Right cardiac atrium (tissue), 5 donors: ENCODE measurements at regions not wholly inside any gene's neighbourhood (a gene's known extent, or its start where the extent isn't known, plus 50 kb on each side); places are given as distances from the start of the nearest gene placed in this dataset.
A peak's percentile ranks its signal among the peaks of the same experiment; 100 is the strongest.

Experiments used
- ATAC-seq, 2 donors: fragments of 200-7000 bp; cut with Tn5 transposase; one replicate each; pipeline versions ENCODE4 v1.8.0 to v1.9.1; 2020; ENCODE audit warnings: moderate library complexity in 2 of 2, mild to moderate bottlenecking in 1 of 2
- DNase-seq, 3 donors: peaks; one replicate each; pipeline ENCODE4 v3.0.0-alpha.2; 2020
- H3K27ac ChIP-seq: one replicate; pipeline ENCODE4 v1.5.1; 2013; ENCODE audit warnings: mild to moderate bottlenecking, low read length, control low read depth, moderate library complexity
- H3K27me3 ChIP-seq: one replicate; pipeline ENCODE4 v1.6.1; 2013; ENCODE audit not compliant: control insufficient read depth, insufficient read depth
- H3K4me1 ChIP-seq: one replicate; pipeline ENCODE4 v1.6.1; 2013; ENCODE audit warnings: low read length; ENCODE audit not compliant: control insufficient read depth, insufficient read depth
- H3K4me3 ChIP-seq: one replicate; pipeline ENCODE4 v1.5.1; 2013; ENCODE audit warnings: low read length, control low read depth
- H3K9me3 ChIP-seq: one replicate; pipeline ENCODE4 v1.6.1; 2013; ENCODE audit warnings: low read length; ENCODE audit not compliant: control insufficient read depth
- WGBS: extraction: QIAGEN DNeasy Blood & Tissue Kit; methylation state at CpG from one replicate; pipeline ENCODE4 v1.1.7; 2013; 5-methylcytosine and 5-hydroxymethylcytosine counted together
- intact Hi-C, 4 donors: fragments of 100-400 bp; cut with DNase I; formaldehyde crosslinking; loops; one replicate each; pipeline versions ENCODE4 v1.11.0 to v1.14.0; 2022 to 2023
- donor health status: healthy with polysubstance abuse.
- donor health status: DM: no; HTN: yes; CAD: no.
- donor health status: DM: no; HTN: no; CAD: no.
- donor health status: DM: no; HTN: yes; CAD: no; lungs with severe emphysema.
- donor health status: DM: yes; HTN: yes; CAD: no.

DNA sequence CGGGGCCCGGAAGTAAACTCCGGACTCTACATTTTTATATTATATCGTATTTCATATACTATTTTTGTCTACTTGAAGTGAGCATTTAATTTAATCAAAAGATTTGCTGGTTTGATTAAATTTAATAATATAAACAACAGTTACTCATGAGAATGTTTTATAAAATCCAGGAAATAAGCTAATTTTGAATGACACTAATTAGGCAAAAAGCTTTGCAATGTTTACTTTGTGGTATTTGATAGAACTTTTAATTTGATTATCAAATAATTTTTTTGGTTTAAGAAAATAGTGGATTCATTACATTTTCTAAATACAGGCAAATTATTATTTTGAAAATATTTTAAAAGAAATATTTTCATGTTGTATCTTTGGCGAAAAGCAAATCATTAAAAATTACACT is 900.4 kb upstream of the CDH2 start:
- ATAC-seq (no peak), DNase-seq (no peak)
- H3K9me3 ChIP-seq: no peaks in the 10 kb centered on the region
- H3K27me3 ChIP-seq: no peaks in the 10 kb centered on the region
- intact Hi-C loops: no loop called here
- peaks cover 3% of the 10 kb centered on the region for H3K4me1 ChIP-seq
- no peak overlapping the region for H3K27ac ChIP-seq
- 95% methylated on average over 5 of the region's 5 CpGs for WGBS
- no peak overlapping the region for H3K4me3 ChIP-seq

DNA sequence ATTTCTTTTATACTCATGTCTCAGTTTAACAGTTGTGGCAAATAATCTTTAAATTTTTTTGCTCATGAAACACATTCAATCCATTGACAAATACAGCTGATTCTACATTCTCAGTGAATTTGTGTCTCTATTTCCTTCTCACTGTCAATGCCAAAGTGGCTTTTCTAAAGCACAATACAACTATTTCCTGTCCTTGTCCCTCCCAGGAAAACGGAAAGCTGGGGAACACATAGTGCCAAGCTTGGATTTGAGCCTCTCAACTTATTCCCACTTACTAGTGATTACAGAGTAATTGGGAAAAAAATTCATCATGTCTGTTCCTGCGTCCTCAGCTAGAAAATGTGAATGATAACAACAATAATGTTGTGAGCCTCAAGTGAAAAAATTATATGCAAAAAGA is 899.7 kb upstream of the CDH2 start:
- WGBS: 32% methylated on average over 2 of the region's 2 CpGs
- no peaks in the 10 kb centered on the region for H3K9me3 ChIP-seq
- H3K27ac ChIP-seq: no peak overlapping the region
- peak in 1 of 2 donors; percentile 59 for ATAC-seq
- H3K4me1 ChIP-seq: peaks cover 3% of the 10 kb centered on the region
- no peaks in the 10 kb centered on the region for H3K27me3 ChIP-seq
- no peak overlapping the region for H3K4me3 ChIP-seq
- intact Hi-C loops: no loop called here
- DNase-seq: no peak

DNA sequence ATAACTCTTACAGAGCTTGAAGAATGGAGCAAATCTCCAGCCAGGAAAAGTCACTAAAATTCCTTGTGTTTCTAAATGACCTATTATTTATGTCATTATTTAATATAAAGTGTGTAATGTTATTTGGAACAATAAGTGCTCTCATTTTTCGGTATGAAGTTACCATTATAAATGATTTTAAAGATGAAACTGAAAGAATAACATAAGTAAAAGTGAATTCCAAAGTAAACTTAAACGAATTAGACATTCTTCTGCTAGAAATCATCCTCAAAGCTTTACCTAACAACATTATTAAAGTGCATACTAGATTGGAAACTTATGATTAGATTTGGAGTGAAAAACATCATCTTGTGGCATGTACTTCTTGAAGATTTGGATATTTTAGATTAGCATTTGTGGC is 897.2 kb upstream of the CDH2 start:
- peaks cover 3% of the 10 kb centered on the region for H3K4me1 ChIP-seq
- intact Hi-C loops: no loop called here
- ATAC-seq (no peak), DNase-seq (no peak)
- no peak overlapping the region for H3K27ac ChIP-seq
- H3K4me3 ChIP-seq: no peak overlapping the region
- no peaks in the 10 kb centered on the region for H3K9me3 ChIP-seq
- 80% methylated on average over 2 of the region's 2 CpGs for WGBS
- no peaks in the 10 kb centered on the region for H3K27me3 ChIP-seq

DNA sequence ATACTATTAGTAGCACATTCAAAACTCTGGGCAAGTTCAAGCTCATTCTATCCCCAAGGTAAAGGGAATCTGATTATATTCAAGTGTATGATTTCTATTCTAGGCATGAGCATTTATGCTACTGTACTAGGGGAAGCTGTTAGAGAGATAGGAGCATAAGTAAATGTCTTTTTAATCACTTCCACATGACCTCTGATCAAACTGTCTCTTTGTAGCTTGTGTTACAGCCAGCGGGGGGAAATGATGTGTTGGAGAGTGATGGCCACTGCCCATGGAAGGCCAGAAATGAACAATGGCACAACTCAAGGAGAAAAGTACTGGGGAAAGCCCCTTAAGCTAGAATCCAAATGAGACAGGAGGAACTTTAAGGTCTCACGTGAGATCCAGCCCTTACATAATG is 894.9 kb upstream of the CDH2 start:
- no peaks in the 10 kb centered on the region for H3K9me3 ChIP-seq
- DNase-seq (no peak), ATAC-seq (no peak)
- H3K27me3 ChIP-seq: no peaks in the 10 kb centered on the region
- no peaks in the 10 kb centered on the region for H3K4me1 ChIP-seq
- H3K27ac ChIP-seq: no peak overlapping the region
- intact Hi-C loops: no loop called here
- 54% methylated on average over 2 of the region's 2 CpGs for WGBS
- H3K4me3 ChIP-seq: no peak overlapping the region

DNA sequence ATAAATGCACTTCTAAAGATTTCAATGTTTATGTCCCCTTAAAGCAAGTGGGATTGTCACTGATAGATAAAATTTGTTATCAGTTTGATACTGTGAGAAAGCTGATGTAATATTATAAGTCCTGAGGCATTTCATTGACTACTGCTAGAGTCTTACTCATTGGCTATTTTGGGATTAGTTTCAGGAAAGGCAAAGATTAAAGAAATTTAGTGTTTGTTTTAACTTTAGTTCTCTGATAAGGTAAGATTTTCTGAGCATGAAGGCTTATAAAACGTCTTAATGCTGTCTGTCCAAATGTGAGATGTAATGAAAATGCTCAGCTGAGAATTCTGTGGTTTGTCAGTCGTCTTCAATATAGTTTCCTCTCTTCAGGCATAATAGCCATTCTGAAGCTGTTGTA is 886.4 kb upstream of the CDH2 start:
- H3K9me3 ChIP-seq: no peaks in the 10 kb centered on the region
- intact Hi-C loops: no loop called here
- H3K27me3 ChIP-seq: no peaks in the 10 kb centered on the region
- no peak overlapping the region for H3K4me3 ChIP-seq
- no peak overlapping the region for H3K27ac ChIP-seq
- H3K4me1 ChIP-seq: no peaks in the 10 kb centered on the region
- WGBS: 29% methylated on average over 2 of the region's 2 CpGs
- ATAC-seq (no peak), DNase-seq (no peak)

DNA sequence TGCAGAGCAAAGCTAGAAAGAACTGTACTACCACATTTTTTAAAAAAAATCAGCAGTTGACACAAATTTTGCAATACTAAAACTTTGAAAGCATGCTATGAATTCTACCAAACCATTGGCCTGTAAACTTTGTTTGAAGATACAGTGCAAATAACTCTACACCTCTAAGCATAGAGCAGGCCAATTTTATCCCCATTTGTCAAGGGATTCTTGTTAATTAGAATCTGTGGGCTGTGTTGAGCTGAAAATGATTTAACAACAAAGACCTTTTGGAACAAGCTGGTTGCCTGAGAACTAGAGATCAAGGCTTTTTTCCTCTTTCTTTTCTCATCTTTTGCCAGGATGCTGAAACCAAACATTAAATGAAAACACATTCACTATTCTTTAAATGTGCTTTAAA is 886.0 kb upstream of the CDH2 start:
- Histone ChIP-seq H3K9me3 (no peaks in the 10 kb centered on the region), H3K4me1 (no peaks in the 10 kb centered on the region), H3K27ac (no peak overlapping the region), H3K27me3 (no peaks in the 10 kb centered on the region), H3K4me3 (no peak overlapping the region)
- no peak for DNase-seq
- ATAC-seq: no peak
- intact Hi-C loops: no loop called here

DNA sequence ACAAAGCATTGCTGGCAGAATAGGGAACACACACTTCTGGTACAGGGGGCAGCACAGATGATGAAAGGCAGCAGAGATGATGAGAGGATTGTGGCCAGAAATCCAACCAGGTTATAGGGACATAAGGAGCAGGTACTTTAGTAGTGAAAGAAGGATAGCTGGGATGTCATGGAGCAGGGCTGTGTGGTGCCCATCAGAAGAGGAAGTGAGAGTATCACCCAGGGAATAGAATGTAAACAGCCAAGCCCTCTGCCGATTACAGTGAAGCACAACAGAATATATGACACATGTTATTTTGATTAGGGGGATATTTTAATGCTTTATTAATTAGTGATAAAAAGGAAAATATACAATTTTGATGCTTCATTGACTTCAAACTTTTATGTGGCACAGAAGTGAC is 883.4 kb upstream of the CDH2 start:
- no peak overlapping the region for H3K27ac ChIP-seq
- intact Hi-C loops: no loop called here
- H3K4me3 ChIP-seq: no peak overlapping the region
- no peaks in the 10 kb centered on the region for H3K27me3 ChIP-seq
- DNase-seq (no peak), ATAC-seq (no peak)
- no peaks in the 10 kb centered on the region for H3K9me3 ChIP-seq
- WGBS: 33% methylated on average over 1 of the region's 1 CpG
- H3K4me1 ChIP-seq: no peaks in the 10 kb centered on the region

DNA sequence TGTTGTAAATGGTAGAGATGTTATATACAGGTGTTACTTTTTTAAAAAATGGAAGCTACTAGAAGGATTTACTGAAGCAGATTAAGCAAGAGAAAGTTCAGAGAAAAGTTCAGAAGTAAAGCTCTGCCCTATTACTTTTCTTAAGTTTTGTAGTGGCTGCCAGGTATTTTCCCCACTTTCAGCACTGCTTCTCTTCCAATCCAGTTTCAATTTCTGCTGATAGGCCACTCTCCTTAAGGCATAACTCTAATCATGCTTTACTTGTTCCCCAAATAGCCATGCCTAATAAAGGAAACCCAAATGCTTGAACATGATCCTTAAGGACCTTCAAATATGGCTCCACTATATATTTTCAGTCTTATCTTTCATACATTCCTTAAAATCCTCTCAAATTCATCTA is 880.8 kb upstream of the CDH2 start:
- intact Hi-C loops: no loop called here
- Histone ChIP-seq H3K27ac (no peak overlapping the region), H3K4me1 (no peaks in the 10 kb centered on the region), H3K9me3 (no peaks in the 10 kb centered on the region), H3K27me3 (no peaks in the 10 kb centered on the region), H3K4me3 (no peak overlapping the region)
- ATAC-seq (no peak), DNase-seq (no peak)

DNA sequence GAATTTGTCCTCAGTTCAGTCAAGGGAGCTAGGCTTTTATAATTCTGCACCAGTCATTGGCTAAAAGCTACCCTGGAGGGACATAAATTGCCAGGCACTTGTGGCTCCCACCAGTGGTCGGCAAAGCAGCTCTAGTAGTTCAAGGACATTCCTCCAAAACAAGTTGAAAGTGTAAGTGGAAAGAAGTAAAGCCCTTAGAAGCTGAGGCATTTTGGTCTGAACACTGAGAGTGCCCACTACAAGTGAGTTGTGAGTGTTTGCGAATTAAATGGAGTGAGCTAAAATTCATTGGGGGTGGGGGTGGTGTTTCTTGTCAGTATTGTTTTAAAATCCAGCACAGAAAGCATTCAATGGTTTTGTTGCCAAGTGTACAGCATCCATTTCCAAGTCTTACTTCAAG is 879.9 kb upstream of the CDH2 start:
- ATAC-seq (no peak), DNase-seq (no peak)
- Histone ChIP-seq H3K9me3 (no peaks in the 10 kb centered on the region), H3K4me1 (no peaks in the 10 kb centered on the region), H3K4me3 (no peak overlapping the region), H3K27me3 (no peaks in the 10 kb centered on the region), H3K27ac (no peak overlapping the region)
- intact Hi-C loops: no loop called here
- WGBS: 76% methylated on average over 2 of the region's 2 CpGs

DNA sequence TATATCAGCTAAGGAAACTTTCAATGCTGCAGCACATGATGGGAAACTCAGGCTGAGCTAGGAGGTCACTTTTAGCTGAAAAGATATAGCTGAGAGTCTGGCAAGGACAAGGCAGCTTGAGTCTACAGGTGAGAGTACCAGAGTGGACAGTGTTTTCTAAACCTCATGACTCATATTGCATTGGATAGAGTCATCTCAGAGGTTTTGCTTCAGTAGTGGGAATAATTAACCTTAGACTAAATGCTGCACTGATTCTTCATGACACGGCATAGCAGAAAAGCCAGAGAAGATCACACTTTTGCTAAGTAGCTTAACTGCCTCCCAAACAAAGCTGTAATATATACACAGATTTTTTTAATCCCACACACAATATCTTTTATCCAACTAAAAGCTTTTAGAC is 865.0 kb upstream of the CDH2 start:
- DNase-seq: no peak
- no peaks in the 10 kb centered on the region for H3K4me1 ChIP-seq
- intact Hi-C loops: no loop called here
- ATAC-seq: no peak
- no peak overlapping the region for H3K27ac ChIP-seq
- H3K4me3 ChIP-seq: no peak overlapping the region
- H3K9me3 ChIP-seq: no peaks in the 10 kb centered on the region
- WGBS: 86% methylated on average over 1 of the region's 1 CpG
- no peaks in the 10 kb centered on the region for H3K27me3 ChIP-seq

DNA sequence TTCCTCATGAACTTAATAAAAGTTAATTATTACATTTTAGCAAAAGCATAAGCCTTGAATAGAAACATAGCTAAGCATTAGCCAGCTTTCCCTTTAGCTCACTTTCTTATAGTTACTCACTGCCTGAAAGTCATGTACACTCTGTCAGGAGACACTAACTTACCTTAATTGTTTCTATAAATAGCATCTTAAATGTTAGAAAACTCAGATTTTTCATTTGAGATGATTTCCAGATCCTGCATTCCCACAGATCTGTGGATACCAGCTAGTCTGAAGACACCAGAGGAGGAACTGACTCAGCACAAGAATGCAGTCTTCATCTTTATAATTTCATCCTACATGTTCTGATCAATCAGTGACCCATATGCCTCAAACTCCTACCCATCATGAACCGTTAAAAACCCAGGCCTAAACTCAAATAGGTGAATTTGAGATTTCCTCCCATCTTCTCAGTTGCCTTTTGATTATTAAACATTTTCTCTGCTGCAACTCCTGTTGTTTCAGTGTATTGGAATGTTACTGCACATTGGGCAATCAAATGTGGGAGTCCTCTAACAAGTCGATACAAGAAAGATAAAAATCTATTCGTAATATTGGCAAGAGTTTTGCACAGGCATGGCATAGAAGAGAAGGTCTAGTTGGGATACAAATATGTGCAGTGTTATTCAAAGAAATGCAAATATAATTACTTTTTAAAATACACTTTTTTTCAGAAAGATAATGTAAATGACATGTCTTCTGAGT is 857.4 kb upstream of the CDH2 start:
- ATAC-seq (no peak), DNase-seq (no peak)
- intact Hi-C loops: no loop called here
- Histone ChIP-seq H3K27ac (no peak overlapping the region), H3K4me3 (no peak overlapping the region), H3K4me1 (no peaks in the 10 kb centered on the region), H3K27me3 (no peaks in the 10 kb centered on the region), H3K9me3 (no peaks in the 10 kb centered on the region)
- WGBS: 73% methylated on average over 3 of the region's 3 CpGs

DNA sequence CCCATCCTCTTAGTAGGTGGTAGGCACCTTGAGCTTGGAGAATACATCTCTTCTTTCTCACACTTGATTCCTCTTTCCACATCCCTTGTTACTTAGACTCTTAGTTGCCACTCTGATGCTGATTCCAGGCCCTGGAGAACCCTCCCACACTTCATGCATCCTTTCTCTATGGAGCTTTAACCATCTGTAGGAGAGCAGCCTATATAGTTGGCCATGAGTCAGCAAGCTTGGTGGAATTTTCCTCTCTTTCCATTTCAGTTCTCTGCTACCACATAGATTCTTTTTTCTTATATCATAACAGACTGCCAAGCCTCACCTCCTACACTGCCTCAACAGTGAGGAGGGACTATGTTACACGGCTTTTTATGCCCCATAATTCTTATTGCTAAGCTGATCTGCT is 851.6 kb upstream of the CDH2 start:
- Histone ChIP-seq H3K4me1 (no peaks in the 10 kb centered on the region), H3K27me3 (no peaks in the 10 kb centered on the region), H3K4me3 (no peak overlapping the region), H3K9me3 (no peaks in the 10 kb centered on the region), H3K27ac (no peak overlapping the region)
- intact Hi-C loops: no loop called here
- DNase-seq (no peak), ATAC-seq (no peak)
- 79% methylated on average over 1 of the region's 1 CpG for WGBS
